HCT116 (cell line): ENCODE measurements at regions not wholly inside any gene's neighbourhood (a gene's known extent, or its start where the extent isn't known, plus 50 kb on each side); places are given as distances from the start of the nearest gene placed in this dataset.

Source experiments
- CEBPB ChIP-seq: IDR thresholded peaks from 2 replicates; pipeline ENCODE4 v1.6.1; 2012; ENCODE audit warnings: low read depth
- EGR1 ChIP-seq: IDR thresholded peaks from 2 replicates; pipeline ENCODE4 v1.6.1; 2012; ENCODE audit warnings: low read depth
- EZH2 ChIP-seq: fragments of 200-600 bp; sonication (generic); IDR thresholded peaks from 2 replicates; pipeline ENCODE4 v1.6.1; 2017; ENCODE audit warnings: antibody characterized with exemption, mixed run types
- EZH2phosphoT487 ChIP-seq: fragments of 200-600 bp; IDR thresholded peaks from 2 replicates; pipeline ENCODE4 v1.6.1; 2018; ENCODE audit warnings: antibody characterized with exemption, borderline replicate concordance
- POLR2A ChIP-seq: IDR thresholded peaks from 2 replicates; pipeline ENCODE4 v1.7.0; 2011; ENCODE audit warnings: borderline replicate concordance; ENCODE audit not compliant: insufficient read depth, insufficient read length; ENCODE audit errors: extremely low read depth
- POLR2AphosphoS5 ChIP-seq: IDR thresholded peaks from 2 replicates; pipeline ENCODE4 v1.6.1; 2011; ENCODE audit warnings: mild to moderate bottlenecking, low read depth, low read length, moderate library complexity
- RAD21 ChIP-seq: IDR thresholded peaks from 2 replicates; pipeline ENCODE4 v1.6.1; 2012; ENCODE audit warnings: low read depth, mild to moderate bottlenecking
- SRF ChIP-seq: IDR thresholded peaks from 2 replicates; pipeline ENCODE4 v1.6.1; 2012; ENCODE audit warnings: low read depth
- TCF7L2 ChIP-seq: IDR thresholded peaks from 2 replicates; pipeline ENCODE4 v1.7.0; 2011; ENCODE audit warnings: borderline replicate concordance, inconsistent platforms; ENCODE audit not compliant: insufficient read depth, insufficient read length; ENCODE audit errors: extremely low read depth
- ZNF274 ChIP-seq: fragments of 200-500 bp; sonication (Bioruptor generic); IDR thresholded peaks from 2 replicates; pipeline ENCODE4 v1.6.1; 2014; ENCODE audit warnings: mild to moderate bottlenecking, low read depth, low read length, inconsistent platforms
- TF ChIP-seq, protein P1 (sequence below), 3 experiments: fragments of 200-600 bp in 1 of 3; sonication (generic) in 1 of 3; IDR thresholded peaks in 2 of 3; conservative IDR thresholded peaks in 1 of 3; 2 replicates each; pipeline ENCODE4 v1.5.1; 2012 to 2017; ENCODE audit warnings: low read depth in 2 of 3, low read length in 2 of 3, antibody characterized with exemption in 1 of 3, borderline replicate concordance in 1 of 3, control low read depth in 1 of 3, mild to moderate bottlenecking in 1 of 3, mixed read lengths in 1 of 3, mixed run types in 1 of 3, moderate library complexity in 1 of 3; ENCODE audit not compliant: insufficient read depth in 1 of 3
- TF ChIP-seq, protein P2 (sequence below): IDR thresholded peaks from 2 replicates; pipeline ENCODE4 v1.6.1; 2012; ENCODE audit warnings: low read depth
- TF ChIP-seq, protein P3 (sequence below): IDR thresholded peaks from 2 replicates; pipeline ENCODE4 v1.6.1; 2012

DNA sequence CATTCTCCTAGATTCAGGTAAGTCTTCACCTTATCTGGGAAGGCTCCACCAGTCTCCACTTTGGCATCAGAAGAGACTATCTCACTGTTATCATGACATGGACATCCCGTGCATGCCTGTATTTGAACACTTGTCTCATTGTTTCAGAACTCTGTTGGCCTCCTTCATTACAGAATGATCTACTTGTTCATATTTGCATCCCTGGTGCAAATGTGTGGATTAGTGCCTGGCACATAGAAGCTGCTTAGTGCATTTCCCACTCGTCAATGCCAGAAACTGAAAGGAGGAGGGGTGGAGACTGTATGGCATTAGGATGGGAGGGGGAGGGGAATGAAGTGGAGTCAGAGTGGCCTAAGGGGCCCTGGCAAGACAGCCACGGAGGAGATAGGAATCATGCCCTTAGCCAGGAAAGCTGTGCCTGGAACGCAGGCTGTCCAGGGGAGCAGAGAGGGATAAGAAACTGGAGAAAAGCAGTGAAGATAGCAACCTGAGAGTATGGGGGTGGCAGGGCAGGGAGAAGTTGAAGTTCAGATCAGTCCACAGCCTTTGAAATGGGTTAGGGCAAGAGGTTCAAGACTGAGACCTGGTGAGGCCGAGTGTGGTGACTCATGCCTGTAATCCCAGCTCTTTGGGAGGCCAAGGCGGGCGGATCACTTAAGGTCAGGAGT lies 53.8 kb upstream of the CAPRIN1 start:
- no peak for TF ChIP-seq POLR2AphosphoS5
- TF ChIP-seq, protein P1, sequence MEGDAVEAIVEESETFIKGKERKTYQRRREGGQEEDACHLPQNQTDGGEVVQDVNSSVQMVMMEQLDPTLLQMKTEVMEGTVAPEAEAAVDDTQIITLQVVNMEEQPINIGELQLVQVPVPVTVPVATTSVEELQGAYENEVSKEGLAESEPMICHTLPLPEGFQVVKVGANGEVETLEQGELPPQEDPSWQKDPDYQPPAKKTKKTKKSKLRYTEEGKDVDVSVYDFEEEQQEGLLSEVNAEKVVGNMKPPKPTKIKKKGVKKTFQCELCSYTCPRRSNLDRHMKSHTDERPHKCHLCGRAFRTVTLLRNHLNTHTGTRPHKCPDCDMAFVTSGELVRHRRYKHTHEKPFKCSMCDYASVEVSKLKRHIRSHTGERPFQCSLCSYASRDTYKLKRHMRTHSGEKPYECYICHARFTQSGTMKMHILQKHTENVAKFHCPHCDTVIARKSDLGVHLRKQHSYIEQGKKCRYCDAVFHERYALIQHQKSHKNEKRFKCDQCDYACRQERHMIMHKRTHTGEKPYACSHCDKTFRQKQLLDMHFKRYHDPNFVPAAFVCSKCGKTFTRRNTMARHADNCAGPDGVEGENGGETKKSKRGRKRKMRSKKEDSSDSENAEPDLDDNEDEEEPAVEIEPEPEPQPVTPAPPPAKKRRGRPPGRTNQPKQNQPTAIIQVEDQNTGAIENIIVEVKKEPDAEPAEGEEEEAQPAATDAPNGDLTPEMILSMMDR (IDR thresholded peaks at IDR 0.05 in 2 of 3, conservative IDR thresholded peaks at IDR 0.05 in 1 of 3; ENCODE audit: borderline replicate concordance in 1 of 3, insufficient read depth in 1 of 3, low read depth in 2 of 3, low read length in 2 of 3): no peak
- TF ChIP-seq CEBPB: no peak
- TF ChIP-seq, protein P2, sequence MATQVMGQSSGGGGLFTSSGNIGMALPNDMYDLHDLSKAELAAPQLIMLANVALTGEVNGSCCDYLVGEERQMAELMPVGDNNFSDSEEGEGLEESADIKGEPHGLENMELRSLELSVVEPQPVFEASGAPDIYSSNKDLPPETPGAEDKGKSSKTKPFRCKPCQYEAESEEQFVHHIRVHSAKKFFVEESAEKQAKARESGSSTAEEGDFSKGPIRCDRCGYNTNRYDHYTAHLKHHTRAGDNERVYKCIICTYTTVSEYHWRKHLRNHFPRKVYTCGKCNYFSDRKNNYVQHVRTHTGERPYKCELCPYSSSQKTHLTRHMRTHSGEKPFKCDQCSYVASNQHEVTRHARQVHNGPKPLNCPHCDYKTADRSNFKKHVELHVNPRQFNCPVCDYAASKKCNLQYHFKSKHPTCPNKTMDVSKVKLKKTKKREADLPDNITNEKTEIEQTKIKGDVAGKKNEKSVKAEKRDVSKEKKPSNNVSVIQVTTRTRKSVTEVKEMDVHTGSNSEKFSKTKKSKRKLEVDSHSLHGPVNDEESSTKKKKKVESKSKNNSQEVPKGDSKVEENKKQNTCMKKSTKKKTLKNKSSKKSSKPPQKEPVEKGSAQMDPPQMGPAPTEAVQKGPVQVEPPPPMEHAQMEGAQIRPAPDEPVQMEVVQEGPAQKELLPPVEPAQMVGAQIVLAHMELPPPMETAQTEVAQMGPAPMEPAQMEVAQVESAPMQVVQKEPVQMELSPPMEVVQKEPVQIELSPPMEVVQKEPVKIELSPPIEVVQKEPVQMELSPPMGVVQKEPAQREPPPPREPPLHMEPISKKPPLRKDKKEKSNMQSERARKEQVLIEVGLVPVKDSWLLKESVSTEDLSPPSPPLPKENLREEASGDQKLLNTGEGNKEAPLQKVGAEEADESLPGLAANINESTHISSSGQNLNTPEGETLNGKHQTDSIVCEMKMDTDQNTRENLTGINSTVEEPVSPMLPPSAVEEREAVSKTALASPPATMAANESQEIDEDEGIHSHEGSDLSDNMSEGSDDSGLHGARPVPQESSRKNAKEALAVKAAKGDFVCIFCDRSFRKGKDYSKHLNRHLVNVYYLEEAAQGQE: no peak
- TF ChIP-seq, protein P3, sequence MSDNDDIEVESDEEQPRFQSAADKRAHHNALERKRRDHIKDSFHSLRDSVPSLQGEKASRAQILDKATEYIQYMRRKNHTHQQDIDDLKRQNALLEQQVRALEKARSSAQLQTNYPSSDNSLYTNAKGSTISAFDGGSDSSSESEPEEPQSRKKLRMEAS: no peak
- no peak for TF ChIP-seq EZH2phosphoT487
- no peak for TF ChIP-seq ZNF274
- TF ChIP-seq TCF7L2: no peak
- TF ChIP-seq EZH2: no peak
- no peak for TF ChIP-seq SRF
- no peak for TF ChIP-seq POLR2A
- TF ChIP-seq EGR1: no peak
- TF ChIP-seq RAD21: no peak
